Smooth muscle cell (in vitro differentiated cells): ENCODE measurements at regions not wholly inside any gene's neighbourhood (a gene's known extent, or its start where the extent isn't known, plus 50 kb on each side); places are given as distances from the start of the nearest gene placed in this dataset.

Experiments
- DNase-seq: peaks from one replicate; lab custom pipeline; 2025; ENCODE audit not compliant: unreplicated experiment; lab: John Stamatoyannopoulos, UW
- H2AFZ ChIP-seq: fragments of 200-600 bp; sonication (generic); 2 replicates; pipeline ENCODE4 v1.6.0; 2016; ENCODE audit warnings: antibody characterized with exemption, low read depth, mild to moderate bottlenecking
- H3F3A ChIP-seq: fragments of 200-600 bp; sonication (generic); 2 replicates; pipeline ENCODE4 v1.6.0; 2017; ENCODE audit warnings: antibody characterized with exemption, low read depth
- H3K27ac ChIP-seq: fragments of 200-600 bp; sonication (generic); 2 replicates; pipeline ENCODE4 v1.5.1; 2016; ENCODE audit warnings: low read depth, mild to moderate bottlenecking
- H3K27me3 ChIP-seq: fragments of 200-600 bp; sonication (generic); 2 replicates; pipeline ENCODE4 v1.6.1; 2016; ENCODE audit warnings: low read depth, mild to moderate bottlenecking
- H3K36me3 ChIP-seq: fragments of 200-600 bp; sonication (generic); 2 replicates; pipeline ENCODE4 v1.5.1; 2016; ENCODE audit warnings: low read depth
- H3K4me1 ChIP-seq: fragments of 200-600 bp; sonication (generic); 2 replicates; pipeline ENCODE4 v1.5.1; 2016; ENCODE audit warnings: low read depth
- H3K4me2 ChIP-seq: fragments of 200-600 bp; sonication (generic); 2 replicates; pipeline ENCODE4 v1.6.0; 2016; ENCODE audit warnings: mild to moderate bottlenecking
- H3K4me3 ChIP-seq: fragments of 200-600 bp; sonication (generic); 2 replicates; pipeline ENCODE4 v1.5.1; 2016; ENCODE audit warnings: mild to moderate bottlenecking
- H3K79me2 ChIP-seq: fragments of 200-600 bp; sonication (generic); 2 replicates; pipeline ENCODE4 v1.6.0; 2016; ENCODE audit warnings: low read depth, mild to moderate bottlenecking
- H3K9ac ChIP-seq: fragments of 200-600 bp; sonication (generic); 2 replicates; pipeline ENCODE4 v1.6.0; 2016; ENCODE audit warnings: low read depth
- H3K9me3 ChIP-seq: fragments of 200-600 bp; sonication (generic); replicated peaks from 2 replicates; pipeline ENCODE4 v1.5.1; 2016; ENCODE audit warnings: low read depth
- H4K20me1 ChIP-seq: fragments of 200-600 bp; sonication (generic); 2 replicates; pipeline ENCODE4 v1.6.0; 2016; ENCODE audit warnings: low read depth
- CTCF ChIP-seq: fragments of 200-600 bp; sonication (generic); IDR thresholded peaks from 2 replicates; pipeline ENCODE4 v1.5.1; 2017; ENCODE audit warnings: borderline replicate concordance, mild to moderate bottlenecking, antibody characterized with exemption; ENCODE audit not compliant: insufficient read depth, poor library complexity, severe bottlenecking
- WGBS: methylation state at CpG from one replicate; pipeline ENCODE4 v1.1.7; 2016; ENCODE audit warnings: low lambda C conversion rate; 5-methylcytosine and 5-hydroxymethylcytosine counted together

GRCh38 chr3:132220986-132221385 is 96.2 kb upstream of the ACP3 start:
- Histone ChIP-seq H3K4me2 (no peak overlapping the region), H3K27ac (no peak overlapping the region), H3K4me3 (no peak overlapping the region), H3K36me3 (no peaks in the 10 kb centered on the region), H3F3A (no peaks in the 10 kb centered on the region), H3K27me3 (no peaks in the 10 kb centered on the region), H3K79me2 (no peaks in the 10 kb centered on the region), H4K20me1 (no peaks in the 10 kb centered on the region), H3K9ac (no peak overlapping the region), H3K4me1 (no peaks in the 10 kb centered on the region), H3K9me3 (no peaks in the 10 kb centered on the region), H2AFZ (no peak overlapping the region)
- no peak for DNase-seq
- no peak for TF ChIP-seq CTCF
- 88% methylated on average over 4 of the region's 4 CpGs for WGBS

- no peaks in the 10 kb centered on the region for H3K36me3 ChIP-seq
Observed at GRCh38 chr3:132222868-132223538, 94.2 kb upstream of the ACP3 start.

GRCh38 chr3:132225664-132226063 is 91.5 kb upstream of the ACP3 start:
- H4K20me1 ChIP-seq: no peaks in the 10 kb centered on the region
- no peaks in the 10 kb centered on the region for H3K9me3 ChIP-seq
- DNase-seq: no peak
- H3K4me2 ChIP-seq: no peak overlapping the region
- H3K4me3 ChIP-seq: no peak overlapping the region
- no peaks in the 10 kb centered on the region for H3K36me3 ChIP-seq
- no peaks in the 10 kb centered on the region for H3K4me1 ChIP-seq
- no peaks in the 10 kb centered on the region for H3K27me3 ChIP-seq
- 50% methylated on average over 2 of the region's 2 CpGs for WGBS
- peak overlapping the region; percentile 29 for H3K27ac ChIP-seq
- H3K79me2 ChIP-seq: no peaks in the 10 kb centered on the region
- TF ChIP-seq CTCF: no peak
- H3F3A ChIP-seq: no peaks in the 10 kb centered on the region
- no peak overlapping the region for H2AFZ ChIP-seq
- no peak overlapping the region for H3K9ac ChIP-seq

More at GRCh38 chr3:132222868-132223538, 94.2 kb upstream of the ACP3 start:
- H4K20me1 ChIP-seq: no peaks in the 10 kb centered on the region
- 84% methylated on average over 6 of the region's 6 CpGs for WGBS
- no peak overlapping the region for H3K4me3 ChIP-seq
- TF ChIP-seq CTCF: no peak
- no peak overlapping the region for H3K4me2 ChIP-seq
- H3K4me1 ChIP-seq: no peaks in the 10 kb centered on the region
- no peaks in the 10 kb centered on the region for H3F3A ChIP-seq
- H3K27ac ChIP-seq: no peak overlapping the region
- H3K9me3 ChIP-seq: no peaks in the 10 kb centered on the region
- DNase-seq: no peak
- H3K79me2 ChIP-seq: no peaks in the 10 kb centered on the region
- no peak overlapping the region for H3K9ac ChIP-seq
- no peak overlapping the region for H2AFZ ChIP-seq
- no peaks in the 10 kb centered on the region for H3K27me3 ChIP-seq

- no peak for DNase-seq
Observed at GRCh38 chr3:132228923-132229322, 88.3 kb upstream of the ACP3 start.

More at GRCh38 chr3:132228923-132229322, 88.3 kb upstream of the ACP3 start:
- no peaks in the 10 kb centered on the region for H3K9me3 ChIP-seq
- H3F3A ChIP-seq: peaks cover 6% of the 10 kb centered on the region
- H3K4me2 ChIP-seq: no peak overlapping the region
- H3K4me1 ChIP-seq: peaks cover 4% of the 10 kb centered on the region
- TF ChIP-seq CTCF: no peak
- no peak overlapping the region for H2AFZ ChIP-seq
- no peaks in the 10 kb centered on the region for H3K36me3 ChIP-seq
- no peaks in the 10 kb centered on the region for H4K20me1 ChIP-seq
- no peak overlapping the region for H3K9ac ChIP-seq
- 55% methylated on average over 3 of the region's 3 CpGs for WGBS
- H3K4me3 ChIP-seq: no peak overlapping the region
- H3K27me3 ChIP-seq: no peaks in the 10 kb centered on the region
- H3K27ac ChIP-seq: no peak overlapping the region
- no peaks in the 10 kb centered on the region for H3K79me2 ChIP-seq
